Neural crest cell (in vitro differentiated cells): ENCODE measurements at regions not wholly inside any gene's neighbourhood (a gene's known extent, or its start where the extent isn't known, plus 50 kb on each side); places are given as distances from the start of the nearest gene placed in this dataset.

ENCODE experiments used
- DNase-seq: peaks from one replicate; pipeline ENCODE4 v3.0.0; 2021; ENCODE audit warnings: low read depth, mixed read lengths, low spot score
- H3K27ac Mint-ChIP-seq: one replicate; pipeline ENCODE4 v1.8.0; 2021; ENCODE audit warnings: mild to moderate bottlenecking, mixed read lengths; ENCODE audit not compliant: unreplicated experiment
- H3K27me3 Mint-ChIP-seq: 2 replicates; pipeline ENCODE4 v1.8.0; 2021; ENCODE audit warnings: low read depth, mild to moderate bottlenecking, mixed read lengths
- H3K36me3 Mint-ChIP-seq: 2 replicates; pipeline ENCODE4 v1.8.0; 2021; ENCODE audit warnings: low read depth, mild to moderate bottlenecking, mixed read lengths
- H3K4me1 Mint-ChIP-seq: 2 replicates; pipeline ENCODE4 v1.8.0; 2021; ENCODE audit warnings: mixed read lengths
- H3K4me3 Mint-ChIP-seq: one replicate; pipeline ENCODE4 v1.8.0; 2021; ENCODE audit warnings: mild to moderate bottlenecking, mixed read lengths
- H3K9me3 Mint-ChIP-seq: 2 replicates; pipeline ENCODE4 v1.8.0; 2021; ENCODE audit warnings: mixed read lengths
- CTCF ChIP-seq: fragments of 200-600 bp; sonication (generic); conservative IDR thresholded peaks from 2 replicates; pipeline ENCODE4 v1.5.0; 2021; ENCODE audit warnings: antibody characterized with exemption, mild to moderate bottlenecking

- Mint-ChIP-seq H3K4me1 (peaks cover 15% of the 10 kb centered on the region), H3K27me3 (no peaks in the 10 kb centered on the region), H3K9me3 (peaks cover 6% of the 10 kb centered on the region), H3K4me3 (no peak overlapping the region), H3K36me3 (no peaks in the 10 kb centered on the region), H3K27ac (no peak overlapping the region)
- no peak for TF ChIP-seq CTCF
- DNase-seq, result no peak
Observed at GRCh38 chr5:143732402-143732801, 79.6 kb upstream of the HMHB1 start.

GRCh38 chr5:143730112-143730801, 81.7 kb upstream of the HMHB1 start:
- no peak for TF ChIP-seq CTCF
- Mint-ChIP-seq H3K4me3 (no peak overlapping the region), H3K27me3 (no peaks in the 10 kb centered on the region), H3K27ac (no peak overlapping the region), H3K4me1 (peaks cover 6% of the 10 kb centered on the region), H3K9me3 (peaks cover 7% of the 10 kb centered on the region), H3K36me3 (peaks cover 2% of the 10 kb centered on the region)
- DNase-seq, result no peak

- no peak for DNase-seq
- Mint-ChIP-seq H3K4me3 (no peak overlapping the region), H3K27me3 (no peaks in the 10 kb centered on the region), H3K36me3 (peaks cover 9% of the 10 kb centered on the region), H3K4me1 (peaks cover 6% of the 10 kb centered on the region), H3K9me3 (peaks cover 14% of the 10 kb centered on the region), H3K27ac (no peak overlapping the region)
- TF ChIP-seq CTCF, result no peak
Observed at GRCh38 chr5:143729334-143729946, 82.5 kb upstream of the HMHB1 start.

- TF ChIP-seq CTCF, result no peak
- Mint-ChIP-seq H3K36me3 (peaks cover 14% of the 10 kb centered on the region), H3K4me3 (no peak overlapping the region), H3K27me3 (no peaks in the 10 kb centered on the region), H3K4me1 (no peaks in the 10 kb centered on the region), H3K27ac (no peak overlapping the region), H3K9me3 (peaks cover 16% of the 10 kb centered on the region)
- no peak for DNase-seq
Observed at GRCh38 chr5:143723159-143723558, 88.8 kb upstream of the HMHB1 start.

- no peak for DNase-seq
- Mint-ChIP-seq H3K27me3 (no peaks in the 10 kb centered on the region), H3K4me3 (no peak overlapping the region), H3K36me3 (peaks cover 14% of the 10 kb centered on the region), H3K27ac (no peak overlapping the region), H3K4me1 (no peaks in the 10 kb centered on the region), H3K9me3 (peaks cover 16% of the 10 kb centered on the region)
- TF ChIP-seq CTCF, result no peak
Observed at GRCh38 chr5:143721925-143722324, 90.0 kb upstream of the HMHB1 start.
